ENCODE measurements at regions not wholly inside any gene's neighbourhood (a gene's known extent, or its start where the extent isn't known, plus 50 kb on each side); places are given as distances from the start of the nearest gene placed in this dataset.

DNA sequence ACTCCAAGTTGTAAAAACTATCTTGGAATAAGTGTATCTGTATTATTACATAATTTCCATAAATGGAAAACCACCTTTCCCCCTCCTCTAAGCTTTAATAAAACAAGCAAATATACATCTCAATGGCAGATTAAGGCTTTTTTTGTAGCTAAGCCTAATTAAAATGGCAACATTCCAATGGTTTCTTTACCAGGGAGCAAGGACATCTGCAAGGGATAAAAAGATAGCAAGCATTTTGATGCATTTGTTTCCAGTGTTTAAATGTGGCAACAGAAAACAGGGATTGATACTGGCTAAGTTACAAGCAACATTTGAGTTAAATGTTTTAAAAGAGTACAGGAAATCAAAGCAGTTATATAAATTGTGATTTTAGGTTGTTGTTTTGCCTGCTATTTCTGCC is 1012.7 kb downstream of the ADGRL2 start (continued):
- TF ChIP-seq, protein P1, sequence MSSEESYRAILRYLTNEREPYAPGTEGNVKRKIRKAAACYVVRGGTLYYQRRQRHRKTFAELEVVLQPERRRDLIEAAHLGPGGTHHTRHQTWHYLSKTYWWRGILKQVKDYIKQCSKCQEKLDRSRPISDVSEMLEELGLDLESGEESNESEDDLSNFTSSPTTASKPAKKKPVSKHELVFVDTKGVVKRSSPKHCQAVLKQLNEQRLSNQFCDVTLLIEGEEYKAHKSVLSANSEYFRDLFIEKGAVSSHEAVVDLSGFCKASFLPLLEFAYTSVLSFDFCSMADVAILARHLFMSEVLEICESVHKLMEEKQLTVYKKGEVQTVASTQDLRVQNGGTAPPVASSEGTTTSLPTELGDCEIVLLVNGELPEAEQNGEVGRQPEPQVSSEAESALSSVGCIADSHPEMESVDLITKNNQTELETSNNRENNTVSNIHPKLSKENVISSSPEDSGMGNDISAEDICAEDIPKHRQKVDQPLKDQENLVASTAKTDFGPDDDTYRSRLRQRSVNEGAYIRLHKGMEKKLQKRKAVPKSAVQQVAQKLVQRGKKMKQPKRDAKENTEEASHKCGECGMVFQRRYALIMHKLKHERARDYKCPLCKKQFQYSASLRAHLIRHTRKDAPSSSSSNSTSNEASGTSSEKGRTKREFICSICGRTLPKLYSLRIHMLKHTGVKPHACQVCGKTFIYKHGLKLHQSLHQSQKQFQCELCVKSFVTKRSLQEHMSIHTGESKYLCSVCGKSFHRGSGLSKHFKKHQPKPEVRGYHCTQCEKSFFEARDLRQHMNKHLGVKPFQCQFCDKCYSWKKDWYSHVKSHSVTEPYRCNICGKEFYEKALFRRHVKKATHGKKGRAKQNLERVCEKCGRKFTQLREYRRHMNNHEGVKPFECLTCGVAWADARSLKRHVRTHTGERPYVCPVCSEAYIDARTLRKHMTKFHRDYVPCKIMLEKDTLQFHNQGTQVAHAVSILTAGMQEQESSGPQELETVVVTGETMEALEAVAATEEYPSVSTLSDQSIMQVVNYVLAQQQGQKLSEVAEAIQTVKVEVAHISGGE (CRISPR knock-in tag; IDR thresholded peaks at IDR 0.05), result no peak
- TF ChIP-seq NR2C2 (IDR thresholded peaks at IDR 0.05; ENCODE audit: borderline replicate concordance, control insufficient read depth, insufficient read length, low read depth), result no peak

DNA sequence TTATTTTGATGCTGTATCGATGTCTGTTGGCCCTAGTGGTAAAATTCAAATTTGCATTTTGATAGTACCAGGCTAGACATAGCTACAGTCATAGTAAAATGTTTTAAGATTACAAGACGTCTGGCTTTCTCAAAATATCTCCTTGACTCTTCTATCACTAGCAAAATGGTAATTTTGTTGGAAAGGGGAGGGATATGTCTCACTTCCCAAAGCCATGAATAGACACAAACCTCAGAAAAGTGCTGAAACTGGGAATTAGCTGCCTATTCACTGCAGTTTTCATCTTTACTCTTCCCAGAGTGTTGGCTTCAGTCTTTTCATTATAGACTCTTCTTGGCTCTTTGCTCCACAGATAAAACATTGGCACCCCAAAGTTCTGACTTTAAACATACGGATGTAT is 1009.9 kb downstream of the ADGRL2 start:
- SMC1A ChIA-PET (ENCODE audit: uncharacterized antibody, unreplicated experiment), result no interaction called here
- intact Hi-C loops (cut with micrococcal nuclease; ENCODE audit: unreplicated experiment) (no loop called here), in situ Hi-C loops (cut with MboI) (no loop called here)
- Histone ChIP-seq H3K79me2 (ENCODE audit: control insufficient read depth, insufficient read depth, low read length) (no peaks in the 10 kb centered on the region), H3K9me3 (replicated peaks; ENCODE audit: control insufficient read depth, insufficient read depth, low read length) (no peaks in the 10 kb centered on the region), H3K4me3 (no peak overlapping the region), H3K4me1 (ENCODE audit: control insufficient read depth, insufficient read depth, low read length) (no peaks in the 10 kb centered on the region), H3K9ac (ENCODE audit: control insufficient read depth, insufficient read depth, low read length) (no peak overlapping the region), H3K36me3 (ENCODE audit: control insufficient read depth in 2 of 2, insufficient read depth in 2 of 2, low read length in 1 of 2) (no peaks in the 10 kb centered on the region), H2AFZ (ENCODE audit: control insufficient read depth, low read depth, low read length) (no peak overlapping the region), H3K4me2 (ENCODE audit: control insufficient read depth, insufficient read depth) (no peak overlapping the region), H3K27ac (ENCODE audit: control insufficient read depth, insufficient read depth) (no peak overlapping the region), H4K20me1 (ENCODE audit: control insufficient read depth, insufficient read depth) (no peaks in the 10 kb centered on the region), H3K27me3 (replicated peaks in 1 of 2; ENCODE audit: control insufficient read depth in 2 of 2, insufficient read depth in 2 of 2, low read length in 1 of 2) (no peaks in the 10 kb centered on the region)
- POLR2A ChIA-PET, result no interaction called here
- no TSS peak for BruUV-seq (replicated peaks)
- CTCF ChIA-PET, result no interaction called here
- 3% methylated on average over 3 of the region's 3 CpGs for WGBS (ENCODE audit: insufficient coverage, insufficient replicate concordance, low lambda C conversion rate, missing lambda C conversion rate)
- FAIRE-seq (no peak), DNase-seq (ENCODE audit: low read depth, low spot score) (no peak), ATAC-seq (no peak)
- TF ChIP-seq ZBED1 (IDR thresholded peaks at IDR 0.05; ENCODE audit: borderline replicate concordance), result no peak
- TF ChIP-seq NR2F1 (conservative IDR thresholded peaks at IDR 0.05), result no peak
- TF ChIP-seq SIN3A (IDR thresholded peaks at IDR 0.05; ENCODE audit: low read depth, low read length), result no peak
- TF ChIP-seq, protein P2, sequence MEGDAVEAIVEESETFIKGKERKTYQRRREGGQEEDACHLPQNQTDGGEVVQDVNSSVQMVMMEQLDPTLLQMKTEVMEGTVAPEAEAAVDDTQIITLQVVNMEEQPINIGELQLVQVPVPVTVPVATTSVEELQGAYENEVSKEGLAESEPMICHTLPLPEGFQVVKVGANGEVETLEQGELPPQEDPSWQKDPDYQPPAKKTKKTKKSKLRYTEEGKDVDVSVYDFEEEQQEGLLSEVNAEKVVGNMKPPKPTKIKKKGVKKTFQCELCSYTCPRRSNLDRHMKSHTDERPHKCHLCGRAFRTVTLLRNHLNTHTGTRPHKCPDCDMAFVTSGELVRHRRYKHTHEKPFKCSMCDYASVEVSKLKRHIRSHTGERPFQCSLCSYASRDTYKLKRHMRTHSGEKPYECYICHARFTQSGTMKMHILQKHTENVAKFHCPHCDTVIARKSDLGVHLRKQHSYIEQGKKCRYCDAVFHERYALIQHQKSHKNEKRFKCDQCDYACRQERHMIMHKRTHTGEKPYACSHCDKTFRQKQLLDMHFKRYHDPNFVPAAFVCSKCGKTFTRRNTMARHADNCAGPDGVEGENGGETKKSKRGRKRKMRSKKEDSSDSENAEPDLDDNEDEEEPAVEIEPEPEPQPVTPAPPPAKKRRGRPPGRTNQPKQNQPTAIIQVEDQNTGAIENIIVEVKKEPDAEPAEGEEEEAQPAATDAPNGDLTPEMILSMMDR (IDR thresholded peaks at IDR 0.05 in 2 of 3, conservative IDR thresholded peaks at IDR 0.05 in 1 of 3; ENCODE audit: control insufficient read depth in 2 of 3, extremely low read depth in 1 of 3, insufficient read depth in 1 of 3, low read depth in 3 of 3, low read length in 3 of 3), result no peak
- TF ChIP-seq RELA (IDR thresholded peaks at IDR 0.05; ENCODE audit: borderline replicate concordance, partially characterized antibody), result no peak
- TF ChIP-seq, protein P3, sequence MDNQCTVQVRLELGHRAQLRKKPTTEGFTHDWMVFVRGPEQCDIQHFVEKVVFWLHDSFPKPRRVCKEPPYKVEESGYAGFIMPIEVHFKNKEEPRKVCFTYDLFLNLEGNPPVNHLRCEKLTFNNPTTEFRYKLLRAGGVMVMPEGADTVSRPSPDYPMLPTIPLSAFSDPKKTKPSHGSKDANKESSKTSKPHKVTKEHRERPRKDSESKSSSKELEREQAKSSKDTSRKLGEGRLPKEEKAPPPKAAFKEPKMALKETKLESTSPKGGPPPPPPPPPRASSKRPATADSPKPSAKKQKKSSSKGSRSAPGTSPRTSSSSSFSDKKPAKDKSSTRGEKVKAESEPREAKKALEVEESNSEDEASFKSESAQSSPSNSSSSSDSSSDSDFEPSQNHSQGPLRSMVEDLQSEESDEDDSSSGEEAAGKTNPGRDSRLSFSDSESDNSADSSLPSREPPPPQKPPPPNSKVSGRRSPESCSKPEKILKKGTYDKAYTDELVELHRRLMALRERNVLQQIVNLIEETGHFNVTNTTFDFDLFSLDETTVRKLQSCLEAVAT (IDR thresholded peaks at IDR 0.05), result no peak
- no peak for TF ChIP-seq BCL11A (IDR thresholded peaks at IDR 0.05; ENCODE audit: low read depth, low read length)
- no peak for TF ChIP-seq HCFC1 (IDR thresholded peaks at IDR 0.05; ENCODE audit: low read length)
- TF ChIP-seq MEF2B (IDR thresholded peaks at IDR 0.05; ENCODE audit: partially characterized antibody, poor library complexity, severe bottlenecking), result no peak
- TF ChIP-seq ZSCAN29 (IDR thresholded peaks at IDR 0.05), result no peak
- RAD21 ChIA-PET (ENCODE audit: unreplicated experiment), result no interaction called here
